SHP77 (cell line): ENCODE measurements at regions not wholly inside any gene's neighbourhood (a gene's known extent, or its start where the extent isn't known, plus 50 kb on each side); places are given as distances from the start of the nearest gene placed in this dataset.

Experiments
- DNase-seq, 2 experiments: peaks; one replicate each; lab custom pipeline; 2025; lab: John Stamatoyannopoulos, UW

DNA sequence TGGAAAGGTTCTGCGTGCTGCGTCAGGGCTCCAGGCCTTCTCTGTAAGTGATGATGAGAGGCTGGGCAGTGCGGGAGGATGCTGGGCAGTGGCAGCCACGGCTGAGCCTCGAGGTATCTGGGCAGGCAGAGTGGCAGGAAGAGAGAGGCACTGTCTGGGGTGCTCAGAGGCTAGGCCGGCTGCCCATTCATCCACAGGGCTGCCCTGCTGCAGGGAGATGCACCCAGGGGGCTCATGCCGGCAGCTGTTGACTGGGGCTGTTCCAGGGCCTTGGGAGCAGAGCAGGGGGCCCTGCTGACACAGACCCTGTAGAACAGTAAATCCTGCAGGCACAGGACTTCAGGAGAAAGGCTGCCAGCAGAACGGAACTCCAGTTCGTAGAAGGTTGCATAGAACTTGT lies 88.8 kb downstream of the BOD1 start:
- DNase-seq, result no peak

DNA sequence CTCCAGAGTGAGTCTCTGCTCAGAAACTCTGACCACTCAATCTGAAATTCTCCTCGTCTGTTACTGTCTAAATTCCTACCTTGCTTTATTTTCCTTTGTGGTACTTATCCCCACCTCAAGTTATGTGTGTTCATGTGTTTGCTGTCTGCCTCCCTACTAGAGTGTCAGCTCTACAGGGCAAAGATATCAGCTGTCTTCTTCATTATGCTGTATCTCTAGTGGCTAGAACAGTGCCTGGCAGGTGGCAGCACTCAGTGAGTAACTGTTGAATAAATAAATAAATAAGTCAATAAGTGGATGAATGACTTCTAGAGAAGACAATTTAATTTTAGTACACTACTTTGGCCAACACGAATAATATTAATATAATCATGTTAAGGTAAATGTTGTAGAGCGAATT lies 92.3 kb downstream of the BOD1 start:
- DNase-seq, result no peak

DNA sequence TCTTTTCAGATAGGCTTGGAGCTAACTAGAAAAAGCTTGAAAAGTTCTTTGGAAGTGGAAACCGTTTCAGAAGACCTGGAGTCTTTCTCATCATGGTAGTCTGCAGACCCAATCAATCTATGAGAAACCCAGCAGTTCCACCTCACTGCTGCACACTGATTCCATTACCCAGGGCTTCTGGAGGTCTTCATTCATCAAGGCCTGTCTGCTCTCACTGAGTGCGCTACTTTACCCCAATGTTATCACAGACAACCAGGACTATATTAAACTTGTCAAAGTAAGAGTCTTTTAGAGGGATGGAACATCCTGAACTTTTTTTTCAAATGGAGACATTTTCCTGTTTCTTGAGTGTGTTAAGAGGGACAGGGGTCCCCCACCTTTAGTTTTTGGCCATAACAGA lies 93.1 kb downstream of the BOD1 start:
- no peak for DNase-seq

DNA sequence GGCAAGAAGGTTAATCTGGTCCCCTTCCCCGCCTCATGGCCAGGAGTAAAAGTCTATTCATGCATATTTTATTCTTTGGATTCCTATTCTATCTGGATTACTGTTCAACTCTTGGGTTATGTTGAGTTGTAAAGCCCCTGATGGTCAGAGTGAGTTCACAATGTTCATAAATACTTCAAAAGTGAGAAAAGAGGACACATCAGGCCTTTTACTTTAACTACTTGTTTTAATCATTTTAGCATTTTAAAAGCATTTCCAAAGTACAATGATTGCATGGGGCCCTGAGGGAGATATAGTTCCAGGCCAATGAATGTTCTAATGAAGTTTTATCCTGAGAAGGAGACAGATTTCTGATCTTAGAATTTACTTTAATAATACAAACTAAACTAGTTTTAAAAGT lies 93.9 kb downstream of the BOD1 start:
- DNase-seq, result no peak

DNA sequence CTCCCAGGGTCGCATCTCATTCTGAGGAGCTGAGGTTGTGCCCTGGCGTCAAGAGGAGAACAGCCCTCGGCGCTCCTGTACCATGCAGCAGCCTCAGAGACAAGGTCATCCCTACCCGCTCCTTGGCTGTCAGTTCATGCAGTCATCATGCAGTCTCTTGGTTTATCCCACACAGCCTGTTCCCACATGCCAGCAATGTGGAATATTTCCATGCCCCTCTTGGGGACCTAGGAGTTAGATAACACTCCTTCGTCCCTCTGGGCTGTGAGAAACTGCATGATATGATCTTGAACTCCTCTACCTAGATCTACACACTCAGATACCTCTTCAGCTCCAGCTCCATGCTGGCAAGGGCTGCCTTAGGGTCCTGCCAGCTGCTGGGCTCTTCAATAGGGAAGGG lies 97.6 kb downstream of the BOD1 start:
- no peak for DNase-seq

DNA sequence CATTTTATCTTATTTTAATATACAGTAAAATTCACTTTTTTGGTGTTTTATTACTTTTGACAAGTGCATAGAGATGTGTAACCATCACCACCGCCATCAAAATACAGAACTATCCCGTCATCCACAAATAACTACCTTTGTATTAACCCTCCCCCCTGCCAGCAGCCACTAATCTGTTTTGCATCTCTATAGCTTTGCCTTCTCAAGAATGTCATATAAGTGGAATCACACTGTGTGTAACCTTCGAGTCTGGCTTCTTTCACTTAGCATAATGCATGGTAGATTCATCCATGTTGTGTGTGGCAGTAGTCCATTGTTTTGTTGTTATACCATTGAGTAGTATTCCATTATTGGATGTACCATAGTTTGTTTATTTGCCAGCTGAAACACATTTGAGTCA lies 98.8 kb downstream of the BOD1 start:
- no peak for DNase-seq

DNA sequence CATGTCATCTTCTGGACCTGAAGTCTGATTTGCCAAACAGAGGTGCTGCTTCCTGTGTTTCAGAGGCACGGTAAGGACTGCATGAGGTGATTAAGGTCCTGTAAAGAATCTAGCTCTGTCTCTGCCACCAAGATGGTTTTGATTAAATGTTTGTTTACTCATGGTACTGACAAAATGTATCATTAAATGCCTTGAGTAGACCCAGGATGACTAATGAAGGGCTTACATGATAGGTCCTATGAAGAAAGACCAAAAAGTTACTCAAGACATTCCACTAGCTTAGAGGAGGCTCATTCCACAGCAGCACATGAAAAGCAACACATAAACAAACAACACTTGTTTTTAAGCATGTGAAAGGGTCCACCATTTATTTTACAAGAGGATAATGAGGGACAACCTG lies 100.9 kb downstream of the BOD1 start:
- DNase-seq, result no peak

DNA sequence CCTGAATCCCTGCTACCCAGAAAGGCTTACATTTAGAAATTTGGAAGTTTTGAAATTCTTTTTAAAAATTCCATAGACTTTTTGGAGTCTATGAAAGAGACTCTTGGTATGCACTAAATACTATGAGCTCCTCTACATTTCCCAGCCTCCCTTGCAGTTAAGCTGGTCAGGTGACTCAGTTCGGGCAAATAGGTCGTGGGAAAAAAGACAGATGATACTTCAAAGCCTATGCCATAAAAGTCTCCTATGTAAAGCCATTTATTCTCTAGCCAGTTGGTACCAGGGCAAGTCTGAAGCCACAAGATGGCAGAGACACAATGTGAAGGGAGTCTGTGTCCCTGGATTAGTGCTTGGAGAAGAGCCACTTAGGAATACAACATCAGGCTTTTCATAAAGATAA lies 101.8 kb downstream of the BOD1 start:
- DNase-seq, result no peak

DNA sequence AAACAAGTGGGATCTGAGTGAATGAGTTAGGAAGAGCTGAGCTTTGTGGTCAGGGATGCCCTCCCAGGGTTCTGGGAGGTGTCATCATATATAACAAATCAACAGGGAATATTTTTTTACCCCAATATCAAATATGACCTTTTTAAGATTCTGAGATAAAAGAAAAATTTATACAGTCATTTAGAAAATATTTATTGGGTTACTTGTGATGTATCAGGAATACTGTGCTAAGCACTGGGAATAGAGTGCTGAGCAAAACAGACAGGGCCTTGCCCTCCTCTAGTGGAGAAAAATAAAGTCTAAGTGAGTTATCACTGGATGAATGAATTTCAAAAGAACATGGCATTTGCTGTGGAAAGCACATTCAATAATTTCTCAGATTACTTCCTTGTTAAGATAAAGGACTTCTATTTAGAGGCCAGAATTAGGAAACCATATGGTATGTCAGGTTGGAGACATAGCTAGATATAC lies 102.9 kb downstream of the BOD1 start:
- DNase-seq, result no peak

DNA sequence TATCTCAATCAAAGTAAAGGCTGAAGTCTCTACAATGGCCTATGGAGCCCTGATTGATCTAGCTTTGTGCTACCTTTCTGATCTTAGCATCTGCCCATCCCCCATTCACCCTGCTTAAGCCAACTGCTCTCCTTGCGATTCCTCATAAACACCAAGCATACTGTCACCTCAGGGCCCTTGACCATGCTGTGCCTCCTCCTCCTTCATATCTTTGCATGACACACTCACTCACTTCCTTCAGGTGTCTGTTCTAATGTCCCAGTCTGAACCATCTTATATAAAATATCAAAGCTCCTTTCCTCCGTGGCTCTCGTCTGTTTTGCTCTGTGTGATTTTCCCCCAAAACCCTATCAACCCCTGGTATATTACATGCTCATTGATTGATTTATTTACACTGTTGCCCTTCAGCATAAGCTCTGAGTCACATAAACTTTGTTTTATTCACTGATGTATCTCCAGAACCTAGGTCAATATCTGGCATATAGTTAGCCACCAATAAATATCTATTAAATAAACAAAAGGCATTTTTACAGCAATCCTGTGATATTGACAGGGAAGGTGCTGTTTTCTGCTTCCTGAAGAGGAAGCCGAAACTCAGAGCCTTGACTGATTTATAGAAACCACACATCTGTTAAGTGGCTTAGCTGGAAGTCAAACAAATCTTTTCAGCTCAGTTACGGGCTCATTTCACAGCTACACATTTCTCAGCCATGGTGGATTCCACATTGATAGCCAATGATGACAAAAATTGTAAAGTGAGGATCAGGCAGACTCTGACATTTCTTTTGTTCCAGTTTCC lies 103.6 kb downstream of the BOD1 start:
- DNase-seq, result no peak

DNA sequence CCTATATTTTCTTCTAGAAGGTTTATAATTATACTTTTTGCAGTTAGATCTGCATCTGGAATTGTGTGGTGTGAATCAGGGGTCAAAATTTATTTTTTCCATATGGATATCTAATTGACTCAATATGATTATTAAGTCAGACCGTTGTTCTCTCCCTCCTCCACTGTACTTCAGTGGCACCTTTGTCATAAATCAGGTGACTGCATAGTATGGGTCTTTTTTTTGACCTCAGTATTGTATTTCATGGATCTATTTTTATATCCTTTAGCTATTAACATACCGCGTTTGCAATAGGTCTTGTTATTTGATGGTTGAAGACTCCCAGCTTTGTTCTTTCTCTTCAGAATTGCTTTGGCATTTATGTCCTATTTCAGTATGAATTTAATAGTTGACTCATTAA lies 107.4 kb downstream of the BOD1 start:
- no peak for DNase-seq

DNA sequence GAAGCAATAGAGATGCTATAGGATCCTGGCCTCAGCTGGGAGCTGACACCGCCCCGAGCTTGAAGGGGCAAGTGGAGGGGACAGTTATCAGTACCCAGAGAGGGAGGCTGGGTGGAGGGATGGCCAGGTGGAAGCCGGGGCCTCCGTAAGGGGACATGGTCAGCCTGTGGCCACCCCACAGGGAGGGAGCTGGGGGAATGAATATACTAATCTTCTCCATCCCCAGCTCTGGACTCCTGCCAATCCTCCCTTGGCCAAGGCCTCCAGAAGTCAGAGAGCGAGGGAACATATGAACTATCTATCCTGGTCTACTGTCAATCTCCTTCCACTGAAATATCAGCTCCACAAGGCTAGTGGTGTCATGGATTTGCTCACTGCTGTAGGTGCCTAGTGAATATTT lies 109.3 kb downstream of the BOD1 start:
- no peak for DNase-seq

DNA sequence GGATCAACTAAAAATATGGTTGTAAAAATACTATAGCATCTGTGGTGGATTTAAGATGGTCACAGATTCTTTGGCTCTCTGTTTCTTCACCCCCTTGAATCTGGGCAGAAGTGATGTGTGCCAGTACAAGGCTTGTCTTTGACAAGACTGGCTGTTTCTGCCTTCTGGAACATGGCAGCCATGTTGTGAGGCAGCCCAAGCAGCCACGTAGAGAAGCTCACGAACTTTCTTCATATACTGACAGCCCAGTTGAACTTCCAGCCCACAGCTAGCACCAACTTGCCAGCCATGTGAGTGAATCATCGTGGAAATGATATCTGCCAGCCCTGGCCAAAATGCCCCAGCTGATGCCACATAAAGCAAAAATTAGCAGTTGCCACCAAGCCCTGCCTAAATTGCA lies 110.8 kb downstream of the BOD1 start:
- no peak for DNase-seq

DNA sequence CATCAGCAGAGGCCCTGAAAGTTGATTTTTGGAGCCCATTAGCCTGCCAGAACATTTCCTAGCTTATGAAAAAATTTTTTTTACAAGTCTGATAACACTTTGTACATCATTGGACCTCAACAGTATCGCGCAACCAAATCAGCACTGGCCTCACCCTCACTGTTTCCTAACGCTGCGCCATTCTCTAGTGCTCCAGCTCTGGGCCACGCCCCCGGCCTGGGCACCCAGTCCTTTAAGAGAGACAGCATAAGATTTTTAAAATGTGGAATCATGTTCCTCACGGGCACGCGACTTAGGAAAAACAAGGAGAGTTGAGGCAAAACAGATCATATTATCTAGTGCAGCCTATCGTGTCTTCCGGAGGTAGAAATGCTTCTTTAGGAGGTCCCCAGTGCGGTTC lies 114.5 kb downstream of the BOD1 start:
- no peak for DNase-seq

DNA sequence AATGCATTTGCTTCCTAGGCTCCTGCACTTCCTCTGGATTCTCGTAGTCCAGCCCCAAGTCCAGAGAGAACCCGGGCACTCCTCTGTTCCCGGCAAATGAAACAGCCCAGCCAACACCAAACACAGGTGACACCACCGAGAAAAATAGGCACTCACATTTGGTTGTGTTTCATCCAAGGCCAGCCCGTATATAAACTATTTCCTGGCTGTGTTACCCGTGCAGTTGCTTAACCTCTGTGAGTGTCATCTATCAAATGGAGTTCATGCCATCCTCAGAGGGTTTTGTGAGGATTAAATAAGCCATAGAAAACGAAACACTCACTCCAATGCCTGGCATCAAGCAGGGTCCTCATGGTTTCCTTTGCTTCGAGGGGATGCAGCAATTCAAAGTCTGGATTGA lies 115.2 kb downstream of the BOD1 start:
- no peak for DNase-seq

DNA sequence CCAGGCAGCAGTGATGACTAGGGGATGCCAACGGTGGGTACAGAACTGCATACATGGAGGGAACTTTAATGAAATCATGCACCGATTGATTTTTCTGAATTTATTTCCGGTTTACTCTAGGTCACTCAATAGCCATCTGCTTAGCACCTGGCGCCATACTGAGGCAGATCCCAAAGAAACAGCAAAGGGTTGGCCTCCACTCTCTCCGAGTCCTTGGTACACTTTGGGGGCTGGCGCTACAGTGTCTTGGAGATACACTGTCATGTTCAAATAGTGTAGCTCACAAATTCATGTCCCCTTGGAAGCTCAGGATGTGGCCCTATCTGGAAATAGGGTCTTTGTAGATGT lies 116.3 kb downstream of the BOD1 start:
- DNase-seq, result no peak

DNA sequence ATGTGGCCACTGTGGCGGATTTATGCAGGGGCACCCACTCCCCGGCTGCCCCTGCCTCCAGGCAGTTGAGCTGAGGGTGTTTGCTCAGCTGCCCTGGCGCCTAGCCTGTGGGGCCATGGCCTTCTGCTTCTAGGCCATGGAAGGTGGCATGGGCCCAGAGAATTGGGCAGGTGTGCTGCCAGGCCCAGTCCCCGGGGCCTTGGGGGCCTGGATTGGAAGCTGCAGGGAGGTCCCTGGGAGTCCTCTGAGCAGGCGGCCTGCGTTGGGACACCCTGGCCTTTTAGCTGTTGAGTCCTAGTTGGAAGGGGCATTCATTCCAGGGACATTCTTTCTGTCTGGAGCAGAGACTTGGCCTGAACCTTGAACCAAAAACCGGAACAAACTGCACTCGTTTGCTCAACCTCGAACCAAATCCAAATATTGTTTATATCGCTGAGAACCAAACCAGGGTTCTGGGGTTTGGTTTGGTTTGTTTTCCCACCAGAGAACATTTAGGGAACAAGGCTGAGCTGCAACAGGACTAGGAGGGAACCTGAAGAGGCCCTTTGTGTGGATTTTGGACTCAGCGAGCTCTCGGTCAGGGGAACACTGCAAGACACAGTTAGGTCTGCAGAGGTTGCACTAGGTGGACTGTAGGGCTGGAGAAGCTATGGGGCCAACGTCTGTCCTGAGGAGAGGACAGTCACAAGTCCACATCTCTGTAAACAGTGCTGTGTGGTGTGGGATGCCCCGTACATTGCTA lies 116.8 kb downstream of the BOD1 start:
- peak; percentile 88 to 89 for DNase-seq

DNA sequence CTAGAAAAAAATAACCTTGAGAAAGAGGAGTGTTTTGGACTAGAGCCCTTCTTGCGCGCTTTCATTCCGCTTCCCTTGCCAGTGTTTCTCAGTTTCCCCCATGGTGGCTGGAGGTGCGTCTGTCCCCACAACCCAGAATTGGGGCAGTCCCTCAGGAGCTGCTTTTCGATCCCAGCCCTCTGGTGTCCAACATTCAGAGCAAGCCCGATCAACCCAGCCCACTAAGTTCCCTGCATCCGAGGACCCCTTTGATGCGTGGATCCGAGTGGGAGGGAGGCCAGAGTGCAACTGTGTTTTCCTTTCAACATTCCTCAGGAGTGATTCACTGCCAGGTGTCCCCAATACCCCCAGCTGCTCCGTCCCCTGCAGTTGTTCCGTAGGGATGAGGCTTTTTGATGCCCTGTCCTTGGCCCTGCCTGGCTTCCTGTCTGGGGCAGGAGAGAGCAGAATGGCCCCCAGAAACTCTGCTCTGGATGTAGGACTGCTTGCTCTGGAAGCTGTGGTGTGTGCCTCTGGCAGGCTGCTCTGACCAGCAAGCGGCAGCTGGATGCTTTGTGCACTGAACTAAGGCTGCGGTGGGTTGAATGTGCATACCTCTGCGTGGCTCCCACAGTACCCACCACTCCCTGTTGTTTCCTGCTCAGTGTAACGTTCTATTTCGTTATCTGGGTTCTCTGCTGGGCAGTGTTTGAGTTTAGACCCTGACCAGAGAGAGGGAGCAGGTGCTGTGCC lies 117.5 kb downstream of the BOD1 start:
- peak in 1 of 2 experiments; percentile 89 for DNase-seq

DNA sequence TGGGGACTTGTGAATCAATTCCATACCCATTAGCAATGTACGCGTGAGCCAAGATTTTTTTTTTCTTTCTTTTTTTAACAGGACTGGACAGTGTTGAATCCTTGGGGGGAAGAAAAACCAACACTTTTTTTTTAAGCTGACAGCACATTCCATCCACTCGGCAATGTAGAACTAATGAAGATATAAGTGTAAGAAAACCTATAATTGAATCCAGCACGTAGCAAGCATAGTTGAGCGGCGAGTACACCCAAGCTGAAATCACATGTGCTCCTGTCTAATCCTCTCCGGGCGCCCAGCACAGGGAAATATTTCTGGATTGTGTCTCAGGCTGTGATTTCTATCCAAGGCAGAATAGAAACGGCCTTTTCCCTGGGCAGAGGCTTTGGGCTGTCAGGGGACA lies 118.2 kb downstream of the BOD1 start:
- no peak for DNase-seq

DNA sequence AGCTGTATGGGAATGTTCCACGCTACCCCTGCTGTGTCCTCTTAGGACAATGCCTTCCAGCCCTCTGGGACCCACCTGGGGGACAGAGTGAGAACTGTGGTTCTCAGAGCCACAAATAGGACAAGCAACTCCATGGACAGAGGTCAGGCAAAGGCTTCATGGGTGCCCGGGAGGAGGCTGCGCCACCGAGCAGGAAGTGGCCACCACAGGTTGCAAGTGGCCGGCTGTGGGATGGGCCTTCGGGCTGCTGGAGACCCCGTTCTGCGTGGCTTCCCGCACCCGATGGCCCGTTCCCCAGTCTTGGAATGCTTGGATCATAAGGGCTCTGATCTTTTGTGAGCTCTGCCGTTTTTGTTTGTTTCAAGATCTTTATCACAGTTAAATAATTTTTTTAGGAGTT lies 118.8 kb downstream of the BOD1 start:
- DNase-seq, result no peak

DNA sequence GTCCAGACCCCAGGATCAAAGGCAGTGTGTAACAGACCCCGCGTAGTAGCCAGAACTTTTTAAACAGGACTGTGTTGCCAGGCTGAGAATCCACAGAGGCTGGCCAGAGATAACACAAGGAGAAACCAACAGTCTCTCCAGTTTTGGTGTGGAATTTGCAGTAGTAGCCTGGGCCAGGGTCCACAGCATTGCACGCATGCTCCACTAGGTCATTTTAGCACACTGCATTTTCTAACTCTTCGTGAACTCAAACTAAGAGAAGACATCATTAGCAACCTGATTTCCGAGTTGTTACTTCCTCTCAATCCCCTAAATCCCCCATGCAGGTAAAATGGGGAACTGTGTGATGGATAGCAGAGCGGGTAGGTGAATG lies 119.6 kb downstream of the BOD1 start:
- DNase-seq, result no peak

DNA sequence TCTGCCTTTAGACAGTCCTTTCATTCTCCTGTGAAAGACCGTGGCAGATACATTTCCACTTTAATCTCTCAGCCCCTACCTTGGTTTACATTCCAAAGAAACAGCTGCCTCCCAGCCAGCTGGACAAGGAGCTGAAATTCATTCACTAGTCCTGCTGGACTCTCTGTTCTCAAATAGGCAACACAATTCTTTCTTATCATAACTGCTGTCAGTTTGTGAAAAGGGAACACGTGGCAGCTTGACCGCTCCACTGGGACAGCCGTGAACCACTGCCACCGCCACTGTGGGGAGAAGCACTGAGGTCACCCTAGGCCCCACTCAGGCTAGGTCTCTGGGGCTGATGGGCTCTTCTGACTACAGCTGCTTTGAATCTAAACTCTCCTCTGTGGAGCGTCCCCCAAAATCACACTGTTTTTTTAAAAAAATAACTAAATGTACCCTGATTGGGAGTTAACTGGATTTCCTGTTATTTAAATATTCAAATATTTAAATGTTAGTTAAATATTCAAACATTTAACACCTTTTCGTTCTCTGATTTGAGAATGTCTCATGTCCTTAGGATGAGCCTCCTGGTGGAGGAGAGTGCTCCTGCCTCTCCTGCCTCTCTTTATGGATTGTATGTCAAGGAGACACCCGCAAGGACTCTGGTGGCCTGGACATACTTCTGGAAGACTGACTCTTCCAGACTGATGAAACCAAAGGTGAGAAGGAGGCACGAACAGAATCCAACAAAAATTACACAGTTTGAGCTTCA lies 120.1 kb downstream of the BOD1 start:
- no peak for DNase-seq
